Testis (tissue), 2 donors: ENCODE measurements at regions not wholly inside any gene's neighbourhood (a gene's known extent, or its start where the extent isn't known, plus 50 kb on each side); places are given as distances from the start of the nearest gene placed in this dataset.

Experiments
- DNase-seq: peaks from one replicate; pipeline ENCODE4 v3.0.0-alpha.2; 2019
- H3K27ac ChIP-seq, 2 donors: fragments of 200-600 bp; sonication (generic); one replicate each; pipeline ENCODE4 v1.5.1; 2019
- H3K27me3 ChIP-seq: fragments of 200-600 bp; sonication (generic); one replicate; pipeline ENCODE4 v1.5.1; 2019
- H3K36me3 ChIP-seq: fragments of 200-600 bp; sonication (generic); one replicate; pipeline ENCODE4 v1.5.1; 2017; ENCODE audit warnings: low read depth; ENCODE audit errors: missing control alignments
- H3K4me1 ChIP-seq: fragments of 200-600 bp; sonication (generic); one replicate; pipeline ENCODE4 v1.5.1; 2019
- H3K4me3 ChIP-seq, 2 donors: fragments of 200-600 bp; sonication (generic); one replicate each; pipeline ENCODE4 v1.5.1; 2017 to 2019
- H3K9me3 ChIP-seq: fragments of 200-600 bp; sonication (generic); one replicate; pipeline ENCODE4 v1.5.1; 2017
- POLR2A ChIP-seq: fragments of 450-650 bp; IDR thresholded peaks from one replicate; pipeline ENCODE4 v1.6.1; 2017; ENCODE audit warnings: antibody characterized with exemption, mild to moderate bottlenecking, moderate library complexity
- WGBS, 2 donors: methylation state at CpG; one replicate each; pipeline ENCODE4 v1.1.5; 2018; 5-methylcytosine and 5-hydroxymethylcytosine counted together
- intact Hi-C: fragments of 100-400 bp; cut with DNase I; formaldehyde crosslinking; loops from one replicate; pipeline ENCODE4 v1.15.1; 2023; ENCODE audit warnings: low total_unique reads
- TF ChIP-seq, protein P1 (sequence below), 3 experiments: fragments of 450-650 bp in 2 of 3; fragments of 200-600 bp in 1 of 3; sonication (generic) in 1 of 3; IDR thresholded peaks; one replicate each; pipeline ENCODE4 v1.5.1; 2016 to 2019; ENCODE audit warnings: antibody characterized with exemption in 3 of 3, mild to moderate bottlenecking in 2 of 3, moderate library complexity in 1 of 3

- Histone ChIP-seq H3K36me3 (no peaks in the 10 kb centered on the region), H3K4me1 (no peaks in the 10 kb centered on the region), H3K27me3 (no peaks in the 10 kb centered on the region), H3K27ac (no peak overlapping the region), H3K4me3 (no peak overlapping the region), H3K9me3 (no peaks in the 10 kb centered on the region)
- no peak for DNase-seq
- intact Hi-C loops: no loop called here
- TF ChIP-seq POLR2A: no peak
- TF ChIP-seq, protein P1, sequence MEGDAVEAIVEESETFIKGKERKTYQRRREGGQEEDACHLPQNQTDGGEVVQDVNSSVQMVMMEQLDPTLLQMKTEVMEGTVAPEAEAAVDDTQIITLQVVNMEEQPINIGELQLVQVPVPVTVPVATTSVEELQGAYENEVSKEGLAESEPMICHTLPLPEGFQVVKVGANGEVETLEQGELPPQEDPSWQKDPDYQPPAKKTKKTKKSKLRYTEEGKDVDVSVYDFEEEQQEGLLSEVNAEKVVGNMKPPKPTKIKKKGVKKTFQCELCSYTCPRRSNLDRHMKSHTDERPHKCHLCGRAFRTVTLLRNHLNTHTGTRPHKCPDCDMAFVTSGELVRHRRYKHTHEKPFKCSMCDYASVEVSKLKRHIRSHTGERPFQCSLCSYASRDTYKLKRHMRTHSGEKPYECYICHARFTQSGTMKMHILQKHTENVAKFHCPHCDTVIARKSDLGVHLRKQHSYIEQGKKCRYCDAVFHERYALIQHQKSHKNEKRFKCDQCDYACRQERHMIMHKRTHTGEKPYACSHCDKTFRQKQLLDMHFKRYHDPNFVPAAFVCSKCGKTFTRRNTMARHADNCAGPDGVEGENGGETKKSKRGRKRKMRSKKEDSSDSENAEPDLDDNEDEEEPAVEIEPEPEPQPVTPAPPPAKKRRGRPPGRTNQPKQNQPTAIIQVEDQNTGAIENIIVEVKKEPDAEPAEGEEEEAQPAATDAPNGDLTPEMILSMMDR (IDR thresholded peaks at IDR 0.05): no peak
- WGBS, 2 donors: 33 to 45% methylated on average over 1 of the region's 1 CpG
Observed at GRCh38 chr3:64297563-64297962, 72.3 kb upstream of the PRICKLE2 start.

GRCh38 chr3:64295594-64295993 lies 70.3 kb upstream of the PRICKLE2 start:
- no peak overlapping the region for H3K27ac ChIP-seq
- H3K36me3 ChIP-seq: no peaks in the 10 kb centered on the region
- no peak for TF ChIP-seq POLR2A
- TF ChIP-seq, protein P1 (IDR thresholded peaks at IDR 0.05): no peak
- no peak overlapping the region for H3K4me3 ChIP-seq
- no peaks in the 10 kb centered on the region for H3K27me3 ChIP-seq
- intact Hi-C loops: no loop called here
- 98 to 99% methylated on average over 5 of the region's 5 CpGs for WGBS, 2 donors
- H3K4me1 ChIP-seq: no peaks in the 10 kb centered on the region
- H3K9me3 ChIP-seq: no peaks in the 10 kb centered on the region
- DNase-seq: no peak

GRCh38 chr3:64294771-64295170 lies 69.5 kb upstream of the PRICKLE2 start:
- Histone ChIP-seq H3K36me3 (no peaks in the 10 kb centered on the region), H3K4me1 (no peaks in the 10 kb centered on the region), H3K27me3 (no peaks in the 10 kb centered on the region), H3K27ac (no peak overlapping the region), H3K9me3 (no peaks in the 10 kb centered on the region), H3K4me3 (no peak overlapping the region)
- intact Hi-C loops: no loop called here
- DNase-seq: no peak
- no peak for TF ChIP-seq POLR2A
- TF ChIP-seq, protein P1 (IDR thresholded peaks at IDR 0.05): no peak
- 88 to 92% methylated on average over 2 of the region's 2 CpGs for WGBS, 2 donors

GRCh38 chr3:64293121-64293520 lies 67.9 kb upstream of the PRICKLE2 start:
- Histone ChIP-seq H3K27ac (no peak overlapping the region), H3K4me3 (no peak overlapping the region), H3K36me3 (no peaks in the 10 kb centered on the region), H3K27me3 (no peaks in the 10 kb centered on the region), H3K9me3 (no peaks in the 10 kb centered on the region), H3K4me1 (no peaks in the 10 kb centered on the region)
- WGBS, 2 donors: 85 to 96% methylated on average over 9 of the region's 9 CpGs
- no peak for TF ChIP-seq POLR2A
- TF ChIP-seq, protein P1 (IDR thresholded peaks at IDR 0.05): no peak
- intact Hi-C loops: no loop called here
- DNase-seq: no peak

DNA sequence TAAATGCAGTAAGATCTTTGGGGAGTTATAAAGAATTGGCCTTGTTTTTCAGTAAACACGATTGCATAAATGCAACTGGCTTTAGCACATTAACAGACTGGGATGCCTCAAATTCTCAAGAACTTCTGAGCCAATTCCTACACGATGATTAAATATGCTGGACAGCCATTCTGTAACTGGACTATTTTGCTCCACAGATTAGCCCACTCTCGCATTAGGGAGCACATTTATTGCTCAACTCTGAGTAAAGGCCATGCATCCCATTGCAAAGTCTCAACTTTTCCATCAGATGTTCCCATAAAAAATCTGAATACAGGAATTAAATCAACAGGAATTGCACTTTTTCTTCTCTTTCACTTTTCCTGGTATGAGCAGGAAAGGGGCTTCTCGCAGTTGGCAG lies 66.7 kb upstream of the PRICKLE2 start:
- no peak for DNase-seq
- Histone ChIP-seq H3K27ac (no peak overlapping the region), H3K9me3 (no peaks in the 10 kb centered on the region), H3K36me3 (no peaks in the 10 kb centered on the region), H3K4me1 (no peaks in the 10 kb centered on the region), H3K27me3 (no peaks in the 10 kb centered on the region), H3K4me3 (no peak overlapping the region)
- intact Hi-C loops: no loop called here
- TF ChIP-seq POLR2A: no peak
- TF ChIP-seq, protein P1 (IDR thresholded peaks at IDR 0.05): no peak
- 68 to 81% methylated on average over 4 of the region's 4 CpGs for WGBS, 2 donors
